ENCODE measurements at regions not wholly inside any gene's neighbourhood (a gene's known extent, or its start where the extent isn't known, plus 50 kb on each side); places are given as distances from the start of the nearest gene placed in this dataset.

- TF ChIP-seq POLR2AphosphoS5 (IDR thresholded peaks at IDR 0.05), result no peak
- TF ChIP-seq EP300 (IDR thresholded peaks at IDR 0.05), result no peak
Measured at GRCh38 chr3:70618151-70618550, 305.7 kb upstream of the MDFIC2 start.

All from stomach (tissue), 4 donors.